SH-SY5Y (cell line): ENCODE measurements at regions not wholly inside any gene's neighbourhood (a gene's known extent, or its start where the extent isn't known, plus 50 kb on each side); places are given as distances from the start of the nearest gene placed in this dataset.

Experiments used
- GATA2 ChIP-seq: IDR thresholded peaks from 2 replicates; pipeline ENCODE4 v1.6.1; 2011; ENCODE audit warnings: mild to moderate bottlenecking, low read depth, low read length
- GATA3 ChIP-seq: IDR thresholded peaks from 2 replicates; pipeline ENCODE4 v1.6.1; 2011; ENCODE audit warnings: low read depth, mild to moderate bottlenecking, low read length, moderate library complexity

- TF ChIP-seq GATA2 (no peak), GATA3 (no peak)
Measured at GRCh38 chr15:31200735-31201151, 99.2 kb upstream of the TRPM1 start.
